Neural cell (in vitro differentiated cells): ENCODE measurements at regions not wholly inside any gene's neighbourhood (a gene's known extent, or its start where the extent isn't known, plus 50 kb on each side); places are given as distances from the start of the nearest gene placed in this dataset.

Experiments used
- CTCF ChIP-seq: fragments of 450-650 bp; IDR thresholded peaks from 2 replicates; pipeline ENCODE4 v1.5.1; 2014; ENCODE audit warnings: antibody characterized with exemption, mild to moderate bottlenecking, moderate library complexity; ENCODE audit not compliant: poor library complexity, severe bottlenecking
- EP300 ChIP-seq: fragments of 450-650 bp; conservative IDR thresholded peaks from 2 replicates; pipeline ENCODE4 v1.6.1; 2014; ENCODE audit warnings: antibody characterized with exemption, mild to moderate bottlenecking, moderate library complexity; ENCODE audit not compliant: poor library complexity, severe bottlenecking
- EZH2 ChIP-seq: fragments of 200-600, 300-800 bp; shearing (Covaris generic), sonication (generic); IDR thresholded peaks from 2 replicates; pipeline ENCODE4 v1.6.1; 2014; ENCODE audit warnings: antibody characterized with exemption, low read length, borderline replicate concordance, mild to moderate bottlenecking; ENCODE audit not compliant: insufficient read depth, poor library complexity, severe bottlenecking
- POLR2AphosphoS5 ChIP-seq: IDR thresholded peaks from 2 replicates; pipeline ENCODE4 v1.6.1; 2012
- SMC3 ChIP-seq: fragments of 450-650 bp; conservative IDR thresholded peaks from 2 replicates; pipeline ENCODE4 v1.6.1; 2014; ENCODE audit warnings: antibody characterized with exemption, mild to moderate bottlenecking, moderate library complexity; ENCODE audit not compliant: poor library complexity

- TF ChIP-seq EP300 (no peak), EZH2 (no peak), CTCF (no peak), POLR2AphosphoS5 (no peak), SMC3 (no peak)
These were observed 883.6 kb upstream of the C9orf72 start for GRCh38 chr9:28456861-28457260.
